Heart left ventricle (tissue), 16 donors: ENCODE measurements at regions not wholly inside any gene's neighbourhood (a gene's known extent, or its start where the extent isn't known, plus 50 kb on each side); places are given as distances from the start of the nearest gene placed in this dataset.

Experiments used
- ATAC-seq, 4 donors: fragments of 200-7000 bp; cut with Tn5 transposase; one replicate each; pipeline ENCODE4 v1.9.1; 2020 to 2022; ENCODE audit warnings: moderate library complexity in 4 of 4, mild to moderate bottlenecking in 3 of 4, moderate number of reproducible peaks in 1 of 4
- DNase-seq, 5 donors: peaks; one replicate each; pipeline ENCODE4 v3.0.0-alpha.2; 2020
- H3K27ac ChIP-seq, 12 donors: fragments of 200-600 bp; sonication (generic) in 4 of 12; one replicate each; pipeline versions ENCODE4 v1.5.0 to v1.8.0; 2016 to 2022; ENCODE audit warnings: mild to moderate bottlenecking in 2 of 12
- H3K27me3 ChIP-seq, 9 donors: fragments of 200-600 bp; sonication (generic) in 2 of 9; one replicate each; pipeline versions ENCODE4 v1.5.1 to v1.8.0; 2016 to 2022; ENCODE audit warnings: mild to moderate bottlenecking in 3 of 9
- H3K36me3 ChIP-seq, 9 donors: fragments of 200-600 bp; sonication (generic) in 2 of 9; one replicate each; pipeline versions ENCODE4 v1.5.0 to v1.8.0; 2018 to 2022; ENCODE audit warnings: mild to moderate bottlenecking in 2 of 9
- H3K4me1 ChIP-seq, 12 donors: fragments of 200-600 bp; sonication (generic) in 4 of 12; one replicate each; pipeline versions ENCODE4 v1.5.0 to v1.8.0; 2016 to 2022; ENCODE audit warnings: mild to moderate bottlenecking in 3 of 12
- H3K4me3 ChIP-seq, 12 donors: fragments of 200-600 bp; sonication (generic) in 4 of 12; one replicate each; pipeline versions ENCODE4 v1.5.0 to v1.8.0; 2017 to 2022; ENCODE audit warnings: mild to moderate bottlenecking in 9 of 12, moderate library complexity in 4 of 12
- H3K9me3 ChIP-seq, 12 donors: fragments of 200-600 bp; sonication (generic) in 4 of 12; one replicate each; pipeline versions ENCODE4 v1.5.0 to v1.8.0; 2016 to 2022; ENCODE audit warnings: mild to moderate bottlenecking in 1 of 12
- CTCF ChIP-seq, 12 donors: fragments of 200-600 bp; sonication (generic) in 4 of 12; IDR thresholded peaks; one replicate each; pipeline versions ENCODE4 v1.5.0 to v1.8.0; 2018 to 2022; ENCODE audit warnings: antibody characterized with exemption in 12 of 12, mild to moderate bottlenecking in 5 of 12
- POLR2A ChIP-seq, 2 donors: fragments of 450-650 bp; IDR thresholded peaks; one replicate each; pipeline ENCODE4 v1.6.1; 2017; ENCODE audit warnings: antibody characterized with exemption in 2 of 2, mild to moderate bottlenecking in 2 of 2, moderate library complexity in 2 of 2
- WGBS, 4 donors: extraction: QIAGEN DNeasy Blood & Tissue Kit in 2 of 4; methylation state at CpG; one replicate each; pipeline versions ENCODE4 v1.1.5 to v1.1.7; 2013 to 2018; 5-methylcytosine and 5-hydroxymethylcytosine counted together
- intact Hi-C, 10 donors: fragments of 100-400 bp; cut with DNase I; formaldehyde crosslinking; loops; one replicate each; pipeline versions ENCODE4 v1.11.1 to v1.14.2; 2022
- donor health status: ischemic (EF 13 %, LVEDD 7.1; RV severe dilation, severe dysfunction).
- donor health status: healthy with polysubstance abuse.
- donor health status: DM: no; HTN: yes; CAD: no.
- donor health status: DM: no; HTN: no; CAD: no.
- donor health status: ischemic (EF 25% LVEDD 6.9; RV normal size, moderate dysfunction).
- donor health status: ischemic (EF 25% LVEDD 5.7; RV mildly dilated, moderate dysfunction).
- donor health status: healthy.
- donor health status: DM: yes; HTN: yes; CAD: no.
- donor health status: ischemic (EF 35%, LVEDD 5.7; RV mildly dilated, moderate dysfunction).
- donor health status: nonischemic (EF 11% LVEDD 7.7; RV severe dilation, severe dysfunction).
- donor health status: DM: yes; HTN: yes; CAD: no.
- donor health status: PGD.
- donor health status: ischemic (EF 29% LVEDD 5.4; RV normal size, mild dysfunction).
- donor health status: nonischemic (EF 23%, LVEDD 6.1; RV moderate dilation, normal function).

- TF ChIP-seq CTCF (IDR thresholded peaks at IDR 0.05) (no peak), POLR2A (IDR thresholded peaks at IDR 0.05) (no peak)
- DNase-seq (no peak), ATAC-seq (no peak)
- WGBS, 4 donors: 83 to 91% (median 89%) methylated on average over 9 of the region's 9 CpGs
- H3K27ac ChIP-seq: no peak overlapping the region
- peaks cover 0 to 22% (median 0%) of the 10 kb centered on the region in 9 donors for H3K27me3 ChIP-seq
- H3K9me3 ChIP-seq: peaks cover 0 to 6% (median 0%) of the 10 kb centered on the region in 12 donors
- H3K4me1 ChIP-seq: no peaks in the 10 kb centered on the region
- H3K4me3 ChIP-seq: no peak overlapping the region
- intact Hi-C loops: no loop called here
- no peaks in the 10 kb centered on the region for H3K36me3 ChIP-seq
Observed at GRCh38 chr10:131657985-131658330, 242.8 kb upstream of the PPP2R2D start.

GRCh38 chr10:131658476-131659110 lies 242.2 kb upstream of the PPP2R2D start:
- H3K4me1 ChIP-seq: no peaks in the 10 kb centered on the region
- H3K9me3 ChIP-seq: peaks cover 0 to 6% (median 0%) of the 10 kb centered on the region in 12 donors
- ATAC-seq (no peak), DNase-seq (no peak)
- no peak overlapping the region for H3K27ac ChIP-seq
- no peaks in the 10 kb centered on the region for H3K36me3 ChIP-seq
- no peak for TF ChIP-seq POLR2A (IDR thresholded peaks at IDR 0.05)
- TF ChIP-seq CTCF (IDR thresholded peaks at IDR 0.05): no peak
- WGBS, 4 donors: 82 to 86% (median 83%) methylated on average over 8 to 9 of the region's 9 CpGs
- H3K4me3 ChIP-seq: no peak overlapping the region
- intact Hi-C loops: no loop called here
- peaks cover 0 to 16% (median 0%) of the 10 kb centered on the region in 9 donors for H3K27me3 ChIP-seq

GRCh38 chr10:131660427-131660826 lies 240.4 kb upstream of the PPP2R2D start:
- WGBS, 4 donors: 83 to 95% (median 86%) methylated on average over 8 to 9 of the region's 9 CpGs
- no peak overlapping the region for H3K4me3 ChIP-seq
- H3K27me3 ChIP-seq: peaks cover 0 to 4% (median 0%) of the 10 kb centered on the region in 9 donors
- DNase-seq: no peak
- H3K36me3 ChIP-seq: no peaks in the 10 kb centered on the region
- intact Hi-C loops: loop anchor here in 1 of 10 donors (2.0 kb wide), 1 partner anchor 76 kb away; no protein-coding TSS in a partner anchor
- H3K27ac ChIP-seq: no peak overlapping the region
- TF ChIP-seq CTCF (IDR thresholded peaks at IDR 0.05) (no peak), POLR2A (IDR thresholded peaks at IDR 0.05) (no peak)
- ATAC-seq: no peak
- peaks cover 0 to 6% (median 0%) of the 10 kb centered on the region in 12 donors for H3K9me3 ChIP-seq
- H3K4me1 ChIP-seq: no peaks in the 10 kb centered on the region

- H3K9me3 ChIP-seq: peaks cover 0 to 6% (median 0%) of the 10 kb centered on the region in 12 donors
- H3K4me3 ChIP-seq: no peak overlapping the region
- H3K36me3 ChIP-seq: no peaks in the 10 kb centered on the region
- no peak overlapping the region for H3K27ac ChIP-seq
- no peaks in the 10 kb centered on the region for H3K4me1 ChIP-seq
- ATAC-seq: no peak
- DNase-seq: no peak
- TF ChIP-seq CTCF (IDR thresholded peaks at IDR 0.05) (no peak), POLR2A (IDR thresholded peaks at IDR 0.05) (no peak)
- WGBS, 4 donors: 81 to 90% (median 87%) methylated on average over 10 of the region's 10 CpGs
- H3K27me3 ChIP-seq: peaks cover 0 to 8% (median 0%) of the 10 kb centered on the region in 9 donors
- intact Hi-C loops: no loop called here
Observed at GRCh38 chr10:131662851-131663250, 238.0 kb upstream of the PPP2R2D start.
